ENCODE measurements at regions not wholly inside any gene's neighbourhood (a gene's known extent, or its start where the extent isn't known, plus 50 kb on each side); places are given as distances from the start of the nearest gene placed in this dataset.

GRCh38 chr12:60168441-60168840, 572.6 kb downstream of the SLC16A7 start:
- Histone ChIP-seq H3K4me3 (ENCODE audit: severe bottlenecking) (no peak overlapping the region), H3K36me3 (ENCODE audit: low read depth) (no peaks in the 10 kb centered on the region), H3K4me1 (ENCODE audit: insufficient read depth, poor library complexity, severe bottlenecking) (peaks cover 12% of the 10 kb centered on the region), H3K9me3 (ENCODE audit: severe bottlenecking) (no peaks in the 10 kb centered on the region), H3K27ac (ENCODE audit: poor library complexity, severe bottlenecking) (no peak overlapping the region), H3K27me3 (ENCODE audit: insufficient read depth, poor library complexity, severe bottlenecking) (no peaks in the 10 kb centered on the region)
- ATAC-seq (ENCODE audit: low read depth) (no peak), DNase-seq (ENCODE audit: low spot score) (no peak)
- TF ChIP-seq, protein P1, sequence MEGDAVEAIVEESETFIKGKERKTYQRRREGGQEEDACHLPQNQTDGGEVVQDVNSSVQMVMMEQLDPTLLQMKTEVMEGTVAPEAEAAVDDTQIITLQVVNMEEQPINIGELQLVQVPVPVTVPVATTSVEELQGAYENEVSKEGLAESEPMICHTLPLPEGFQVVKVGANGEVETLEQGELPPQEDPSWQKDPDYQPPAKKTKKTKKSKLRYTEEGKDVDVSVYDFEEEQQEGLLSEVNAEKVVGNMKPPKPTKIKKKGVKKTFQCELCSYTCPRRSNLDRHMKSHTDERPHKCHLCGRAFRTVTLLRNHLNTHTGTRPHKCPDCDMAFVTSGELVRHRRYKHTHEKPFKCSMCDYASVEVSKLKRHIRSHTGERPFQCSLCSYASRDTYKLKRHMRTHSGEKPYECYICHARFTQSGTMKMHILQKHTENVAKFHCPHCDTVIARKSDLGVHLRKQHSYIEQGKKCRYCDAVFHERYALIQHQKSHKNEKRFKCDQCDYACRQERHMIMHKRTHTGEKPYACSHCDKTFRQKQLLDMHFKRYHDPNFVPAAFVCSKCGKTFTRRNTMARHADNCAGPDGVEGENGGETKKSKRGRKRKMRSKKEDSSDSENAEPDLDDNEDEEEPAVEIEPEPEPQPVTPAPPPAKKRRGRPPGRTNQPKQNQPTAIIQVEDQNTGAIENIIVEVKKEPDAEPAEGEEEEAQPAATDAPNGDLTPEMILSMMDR (IDR thresholded peaks at IDR 0.05; ENCODE audit: poor library complexity, severe bottlenecking), result no peak

GRCh38 chr12:60169904-60170303, 574.1 kb downstream of the SLC16A7 start:
- no peak for DNase-seq (ENCODE audit: low spot score)
- TF ChIP-seq, protein P1 (IDR thresholded peaks at IDR 0.05; ENCODE audit: poor library complexity, severe bottlenecking), result no peak
- Histone ChIP-seq H3K27me3 (ENCODE audit: insufficient read depth, poor library complexity, severe bottlenecking) (no peaks in the 10 kb centered on the region), H3K9me3 (ENCODE audit: severe bottlenecking) (no peaks in the 10 kb centered on the region), H3K4me1 (ENCODE audit: insufficient read depth, poor library complexity, severe bottlenecking) (peaks cover 18% of the 10 kb centered on the region), H3K36me3 (ENCODE audit: low read depth) (no peaks in the 10 kb centered on the region), H3K4me3 (ENCODE audit: severe bottlenecking) (no peak overlapping the region), H3K27ac (ENCODE audit: poor library complexity, severe bottlenecking) (no peak overlapping the region)
- ATAC-seq (ENCODE audit: low read depth), result no peak

- H3K9me3 ChIP-seq (ENCODE audit: severe bottlenecking), result no peaks in the 10 kb centered on the region
- no peaks in the 10 kb centered on the region for H3K36me3 ChIP-seq (ENCODE audit: low read depth)
- DNase-seq (ENCODE audit: low spot score), result no peak
- H3K4me1 ChIP-seq (ENCODE audit: insufficient read depth, poor library complexity, severe bottlenecking), result peaks cover 18% of the 10 kb centered on the region
- ATAC-seq (ENCODE audit: low read depth), result peak; percentile 36; the same call in 1 of the 3 replicates
- TF ChIP-seq, protein P1 (IDR thresholded peaks at IDR 0.05; ENCODE audit: poor library complexity, severe bottlenecking), result no peak
- peak overlapping the region; percentile 18 for H3K27ac ChIP-seq (ENCODE audit: poor library complexity, severe bottlenecking)
- H3K4me3 ChIP-seq (ENCODE audit: severe bottlenecking), result no peak overlapping the region
- no peaks in the 10 kb centered on the region for H3K27me3 ChIP-seq (ENCODE audit: insufficient read depth, poor library complexity, severe bottlenecking)
These were observed 576.7 kb downstream of the SLC16A7 start for GRCh38 chr12:60172266-60173211.

DNA sequence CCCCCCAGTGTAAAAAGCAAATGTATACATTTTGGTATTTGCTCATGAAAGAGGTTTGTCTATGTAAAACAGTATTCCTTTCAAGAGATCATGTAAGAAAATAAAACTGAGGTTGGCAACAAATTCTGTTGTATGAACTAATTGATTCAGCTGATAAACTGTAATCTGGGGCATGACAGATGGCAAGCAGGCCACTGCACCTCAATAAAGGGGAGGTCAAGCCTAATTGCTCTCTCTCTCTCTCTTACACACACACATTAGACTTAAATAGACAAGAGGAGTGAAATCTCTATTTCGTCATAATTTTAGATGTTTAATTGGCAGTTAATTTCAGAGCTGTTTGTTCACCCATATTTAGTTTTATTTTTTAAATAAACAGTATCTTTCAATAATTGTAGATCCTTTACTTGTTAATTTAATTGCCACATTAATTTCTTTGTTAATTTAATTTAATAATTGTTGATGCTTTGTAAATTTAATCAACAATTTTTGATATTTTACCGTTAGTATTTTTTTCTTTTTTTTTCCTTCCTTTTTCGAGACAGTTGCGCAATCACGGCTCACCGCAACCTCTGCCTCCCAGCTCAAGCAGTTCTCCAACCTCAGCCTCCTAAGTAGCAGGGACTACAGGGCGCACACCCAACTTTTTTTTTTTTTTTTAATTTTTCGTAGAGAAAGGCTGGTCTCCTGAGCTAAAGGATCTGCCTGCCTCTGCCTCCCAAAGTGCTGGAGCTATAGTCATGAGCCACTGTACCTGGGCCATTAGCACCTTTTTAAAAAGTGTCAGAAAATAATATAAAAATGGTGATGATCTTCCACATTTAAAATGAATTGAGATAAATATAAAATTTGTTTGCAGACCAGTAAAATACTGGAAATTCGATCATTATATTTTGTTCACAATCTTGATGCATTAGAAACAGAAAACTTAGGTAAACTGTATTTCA, 577.7 kb downstream of the SLC16A7 start:
- ATAC-seq (ENCODE audit: low read depth), result no peak
- TF ChIP-seq, protein P1 (IDR thresholded peaks at IDR 0.05; ENCODE audit: poor library complexity, severe bottlenecking), result no peak

More for the DNA sequence above, 577.7 kb downstream of the SLC16A7 start:
- Histone ChIP-seq H3K36me3 (ENCODE audit: low read depth) (no peaks in the 10 kb centered on the region), H3K9me3 (ENCODE audit: severe bottlenecking) (no peaks in the 10 kb centered on the region), H3K4me3 (ENCODE audit: severe bottlenecking) (no peak overlapping the region), H3K27me3 (ENCODE audit: insufficient read depth, poor library complexity, severe bottlenecking) (no peaks in the 10 kb centered on the region), H3K27ac (ENCODE audit: poor library complexity, severe bottlenecking) (peak overlapping the region; percentile 18), H3K4me1 (ENCODE audit: insufficient read depth, poor library complexity, severe bottlenecking) (peaks cover 18% of the 10 kb centered on the region)
- DNase-seq (ENCODE audit: low spot score), result no peak

Measured in RWPE2 (cell line).